IPS-NIHi11 (cell line): ENCODE measurements at regions not wholly inside any gene's neighbourhood (a gene's known extent, or its start where the extent isn't known, plus 50 kb on each side); places are given as distances from the start of the nearest gene placed in this dataset.
"Not testable (repeated sequence)": the region's sequence is repeated elsewhere in the genome, so short reads cannot be mapped to it uniquely, and the experiment has no call there.

Experiments
- DNase-seq: peaks from one replicate; pipeline ENCODE4 v3.0.0; 2012; ENCODE audit warnings: mixed read lengths, low spot score

GRCh38 chr3:105222568-105223093 is 144.1 kb upstream of the ALCAM start:
- DNase-seq = no peak

GRCh38 chr3:105223815-105224214 is 142.9 kb upstream of the ALCAM start:
- DNase-seq = no peak

GRCh38 chr3:105228696-105229095 is 138.0 kb upstream of the ALCAM start:
- no peak for DNase-seq

GRCh38 chr3:105232553-105232952 is 134.2 kb upstream of the ALCAM start:
- DNase-seq = no peak

- DNase-seq = no peak
These were observed 133.7 kb upstream of the ALCAM start for GRCh38 chr3:105233010-105233409.

- no peak for DNase-seq
These were observed 131.5 kb upstream of the ALCAM start for GRCh38 chr3:105235221-105235620.

- DNase-seq = no peak
These were observed 130.9 kb upstream of the ALCAM start for GRCh38 chr3:105235785-105236184.

- no peak for DNase-seq
These were observed 128.3 kb upstream of the ALCAM start for GRCh38 chr3:105238367-105238766.

- DNase-seq = no peak
These were observed 123.6 kb upstream of the ALCAM start for GRCh38 chr3:105243076-105243475.

GRCh38 chr3:105246536-105246935 is 120.2 kb upstream of the ALCAM start:
- DNase-seq = no peak

- DNase-seq = no peak
These were observed 113.5 kb upstream of the ALCAM start for GRCh38 chr3:105253225-105253624.

- DNase-seq = no peak
These were observed 112.6 kb upstream of the ALCAM start for GRCh38 chr3:105254154-105254553.

- DNase-seq = no peak
These were observed 111.4 kb upstream of the ALCAM start for GRCh38 chr3:105255350-105255749.

- no peak for DNase-seq
These were observed 107.2 kb upstream of the ALCAM start for GRCh38 chr3:105259496-105259895.

GRCh38 chr3:105260385-105260784 is 106.3 kb upstream of the ALCAM start:
- DNase-seq = no peak

- no peak for DNase-seq
These were observed 92.2 kb upstream of the ALCAM start for GRCh38 chr3:105274536-105274935.

- no peak for DNase-seq
These were observed 91.8 kb upstream of the ALCAM start for GRCh38 chr3:105274958-105275357.

GRCh38 chr3:105277656-105278055 is 89.1 kb upstream of the ALCAM start:
- DNase-seq = no peak

- no peak for DNase-seq
These were observed 88.0 kb upstream of the ALCAM start for GRCh38 chr3:105278688-105279087.

- DNase-seq = no peak
These were observed 84.7 kb upstream of the ALCAM start for GRCh38 chr3:105281989-105282388.

- no peak for DNase-seq
These were observed 81.8 kb upstream of the ALCAM start for GRCh38 chr3:105284876-105285275.

GRCh38 chr3:105285653-105286241 is 81.0 kb upstream of the ALCAM start:
- no peak for DNase-seq

- no peak for DNase-seq
These were observed 73.3 kb upstream of the ALCAM start for GRCh38 chr3:105293441-105293840.

- DNase-seq = not testable (repeated sequence)
These were observed 70.4 kb upstream of the ALCAM start for GRCh38 chr3:105296182-105296822.
